HG03442 (cell line): ENCODE measurements at regions not wholly inside any gene's neighbourhood (a gene's known extent, or its start where the extent isn't known, plus 50 kb on each side); places are given as distances from the start of the nearest gene placed in this dataset.

Experiments used
- ATAC-seq: cut with Tn5 transposase; IDR thresholded peaks from one replicate; pipeline ENCODE4 v1.9.1; 2021; ENCODE audit warnings: mild to moderate bottlenecking, moderate library complexity; ENCODE audit not compliant: unreplicated experiment

- no peak for ATAC-seq
Measured at GRCh38 chr9:87436716-87437115, 61.0 kb upstream of the DAPK1 start.

DNA sequence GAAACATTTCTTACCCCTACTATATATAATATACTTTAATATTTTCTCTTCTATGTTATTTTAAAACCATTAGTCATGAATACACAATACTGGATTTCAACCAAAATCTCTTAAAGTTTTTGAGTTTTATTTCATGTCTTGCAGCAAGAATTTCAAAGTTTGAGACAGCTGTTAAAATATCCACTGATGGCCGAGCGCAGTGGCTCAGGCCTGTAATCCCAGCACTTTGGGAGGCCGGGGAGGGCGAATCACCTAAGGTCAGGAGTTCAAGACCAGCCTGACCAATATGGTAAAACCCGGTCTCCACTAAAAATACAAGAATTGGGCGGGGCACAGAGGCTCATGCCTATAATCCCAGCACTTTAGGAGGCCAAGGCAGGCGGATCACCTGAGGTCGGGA lies 59.7 kb upstream of the DAPK1 start:
- no peak for ATAC-seq

DNA sequence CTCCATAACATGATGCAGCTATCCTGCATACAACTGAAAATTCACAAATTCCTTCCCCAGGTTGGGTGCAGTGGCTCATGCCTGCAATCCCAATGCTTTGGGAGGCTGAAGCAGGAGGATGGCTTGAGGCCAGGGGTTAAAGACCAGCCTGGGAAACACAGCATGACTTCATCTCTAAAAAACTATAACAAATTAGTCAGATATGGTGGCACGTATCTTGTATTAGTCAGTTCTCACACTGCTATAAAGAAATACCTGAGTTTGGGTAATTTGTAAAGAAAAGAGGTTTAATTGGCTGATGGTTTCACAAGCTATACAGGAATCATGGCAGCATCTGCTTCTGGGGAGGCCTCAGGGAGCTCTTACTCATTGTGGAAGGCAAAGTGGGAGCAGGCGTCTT lies 56.4 kb upstream of the DAPK1 start:
- no peak for ATAC-seq

DNA sequence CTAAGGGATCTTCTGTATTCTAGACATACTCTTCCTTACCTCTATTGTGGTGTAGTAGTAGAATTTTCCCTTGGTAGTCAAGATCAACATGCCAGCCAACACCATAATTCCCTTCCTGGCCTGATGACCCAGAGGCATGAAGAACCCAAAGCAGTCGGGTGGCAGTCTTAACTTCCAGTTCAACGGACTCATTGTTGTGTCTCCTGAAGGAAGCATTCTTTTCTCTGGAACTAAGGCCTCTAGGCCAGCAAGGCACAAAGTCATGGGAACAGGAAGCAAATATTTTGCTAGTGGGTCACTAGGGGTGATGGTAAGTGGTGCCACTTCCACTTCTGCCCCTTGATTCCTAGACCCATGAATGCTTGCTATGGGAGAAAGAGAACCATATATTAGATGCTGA lies 55.2 kb upstream of the DAPK1 start:
- no peak for ATAC-seq

- no peak for ATAC-seq
Measured at GRCh38 chr9:87443006-87443405, 54.7 kb upstream of the DAPK1 start.

- no peak for ATAC-seq
Measured at GRCh38 chr9:87443461-87443860, 54.2 kb upstream of the DAPK1 start.

- ATAC-seq, result peak; percentile 97
Measured at GRCh38 chr9:87445646-87446045, 52.0 kb upstream of the DAPK1 start.

GRCh38 chr9:87446527-87446926 lies 51.1 kb upstream of the DAPK1 start:
- ATAC-seq, result no peak

DNA sequence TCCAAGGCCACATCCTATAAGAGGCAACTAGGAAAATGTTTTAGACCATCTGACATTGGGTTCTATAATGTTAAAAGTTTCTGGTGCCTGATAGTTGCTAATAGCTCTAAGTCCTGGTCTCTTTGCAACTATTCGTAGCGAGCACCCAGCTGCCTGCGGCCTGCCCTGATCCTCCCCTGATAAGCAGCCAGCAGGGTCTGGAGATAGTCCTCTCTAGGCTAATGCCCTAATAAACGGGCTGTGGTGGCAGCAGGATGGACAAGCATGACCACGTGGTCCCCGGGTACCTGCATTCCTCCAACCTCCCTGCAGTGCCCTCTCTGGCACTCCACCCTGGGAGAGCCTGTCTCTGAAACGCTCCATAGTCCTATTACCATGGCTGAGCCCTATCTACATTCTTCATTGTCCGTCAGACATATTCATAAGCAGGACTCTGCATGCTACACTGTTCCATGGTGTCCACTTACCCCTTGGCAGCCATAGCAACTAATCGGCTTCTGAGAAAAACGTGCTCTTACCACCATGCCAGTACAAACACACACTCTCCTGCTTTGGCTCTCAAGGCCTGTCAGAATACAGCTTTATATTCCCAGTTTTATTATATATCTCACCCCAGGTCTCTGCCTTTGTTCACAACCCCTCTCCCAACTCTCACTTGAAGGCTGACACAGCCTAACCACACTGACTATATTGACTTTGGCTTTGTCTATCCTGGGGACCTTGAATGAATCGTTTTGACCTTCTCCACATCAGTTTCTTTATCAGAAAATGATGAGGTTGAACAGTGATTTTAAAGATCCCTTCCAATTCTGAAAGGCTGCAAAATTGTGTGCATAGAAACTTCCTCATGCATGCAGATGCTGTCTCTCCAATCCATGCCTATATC lies 49.9 kb upstream of the DAPK1 start:
- no peak for ATAC-seq
